Activated CD4-positive, alpha-beta memory T cell treated with anti-CD3 and anti-CD28 coated beads, Interleukin-2, amount 10 ng/mL, durations not matched to agents 7 days and 5 days (primary cell): ENCODE measurements at regions not wholly inside any gene's neighbourhood (a gene's known extent, or its start where the extent isn't known, plus 50 kb on each side); places are given as distances from the start of the nearest gene placed in this dataset.
"Not testable (repeated sequence)": the region's sequence is repeated elsewhere in the genome, so short reads cannot be mapped to it uniquely, and the experiment has no call there.

Experiments used
- CTCF ChIA-PET: fragments of 350-600 bp; sonication (Branson Sonifier 250); formaldehyde crosslinking; loops from one replicate; lab custom pipeline; 2021; ENCODE audit warnings: antibody characterized with exemption, inconsistent platforms; lab: Charles Lee
- POLR2A ChIA-PET: fragments of 350-600 bp; sonication (Branson Sonifier 250); formaldehyde crosslinking; loops from one replicate; lab custom pipeline; 2021; ENCODE audit warnings: antibody characterized with exemption; lab: Charles Lee
- DNase-seq: peaks from one replicate; pipeline ENCODE4 v3.0.0-alpha.2; 2020
- H3K27ac Mint-ChIP-seq: one replicate; pipeline ENCODE4 v1.8.0; 2021; ENCODE audit warnings: mild to moderate bottlenecking, mixed read lengths
- H3K27me3 Mint-ChIP-seq: one replicate; pipeline ENCODE4 v1.8.0; 2021; ENCODE audit warnings: mixed read lengths
- H3K36me3 Mint-ChIP-seq: one replicate; pipeline ENCODE4 v1.8.0; 2021; ENCODE audit warnings: low read depth, mixed read lengths
- H3K4me1 Mint-ChIP-seq: one replicate; pipeline ENCODE4 v1.8.0; 2021; ENCODE audit warnings: mixed read lengths
- H3K4me3 Mint-ChIP-seq: one replicate; pipeline ENCODE4 v1.8.0; 2021; ENCODE audit warnings: mild to moderate bottlenecking, mixed read lengths
- H3K9me3 Mint-ChIP-seq: one replicate; pipeline ENCODE4 v1.8.0; 2021; ENCODE audit warnings: mixed read lengths

GRCh38 chr22:48919851-48920589 lies 907.7 kb downstream of the BRD1 start:
- CTCF ChIA-PET, result no interaction called here
- Mint-ChIP-seq H3K4me3 (no peak overlapping the region), H3K27ac (no peak overlapping the region), H3K36me3 (no peaks in the 10 kb centered on the region), H3K4me1 (no peaks in the 10 kb centered on the region), H3K27me3 (no peaks in the 10 kb centered on the region), H3K9me3 (peaks cover 2% of the 10 kb centered on the region)
- POLR2A ChIA-PET, result no interaction called here
- no peak for DNase-seq

- no peaks in the 10 kb centered on the region for H3K36me3 Mint-ChIP-seq
- DNase-seq, result no peak
- H3K4me1 Mint-ChIP-seq, result no peaks in the 10 kb centered on the region
- CTCF ChIA-PET, result no interaction called here
- H3K27me3 Mint-ChIP-seq, result no peaks in the 10 kb centered on the region
- H3K9me3 Mint-ChIP-seq, result peaks cover 2% of the 10 kb centered on the region
- H3K4me3 Mint-ChIP-seq, result no peak overlapping the region
- H3K27ac Mint-ChIP-seq, result no peak overlapping the region
- POLR2A ChIA-PET, result no interaction called here
Observed at GRCh38 chr22:48919187-48919590, 908.5 kb downstream of the BRD1 start.

GRCh38 chr22:48918585-48919186 lies 909.0 kb downstream of the BRD1 start:
- Mint-ChIP-seq H3K4me1 (no peaks in the 10 kb centered on the region), H3K27me3 (no peaks in the 10 kb centered on the region), H3K4me3 (no peak overlapping the region), H3K27ac (no peak overlapping the region), H3K9me3 (peaks cover 2% of the 10 kb centered on the region), H3K36me3 (no peaks in the 10 kb centered on the region)
- no peak for DNase-seq
- POLR2A ChIA-PET, result no interaction called here
- CTCF ChIA-PET, result no interaction called here

GRCh38 chr22:48912356-48913066 lies 915.2 kb downstream of the BRD1 start:
- H3K36me3 Mint-ChIP-seq, CTCF ChIA-PET, H3K9me3 Mint-ChIP-seq, H3K4me3 Mint-ChIP-seq, POLR2A ChIA-PET, H3K27ac Mint-ChIP-seq, H3K27me3 Mint-ChIP-seq, H3K4me1 Mint-ChIP-seq, DNase-seq: not testable (repeated sequence)

GRCh38 chr22:48911647-48912046 lies 916.0 kb downstream of the BRD1 start:
- H3K4me1 Mint-ChIP-seq, H3K27me3 Mint-ChIP-seq, H3K36me3 Mint-ChIP-seq, CTCF ChIA-PET, H3K4me3 Mint-ChIP-seq, DNase-seq, H3K9me3 Mint-ChIP-seq, POLR2A ChIA-PET, H3K27ac Mint-ChIP-seq: not testable (repeated sequence)

GRCh38 chr22:48911067-48911466 lies 916.6 kb downstream of the BRD1 start:
- DNase-seq, POLR2A ChIA-PET: not testable (repeated sequence)

GRCh38 chr22:48908547-48908946 lies 919.1 kb downstream of the BRD1 start:
- H3K9me3 Mint-ChIP-seq, result peaks cover 2% of the 10 kb centered on the region

More at GRCh38 chr22:48911067-48911466, 916.6 kb downstream of the BRD1 start:
- CTCF ChIA-PET, H3K27ac Mint-ChIP-seq, H3K4me1 Mint-ChIP-seq, H3K36me3 Mint-ChIP-seq, H3K9me3 Mint-ChIP-seq, H3K27me3 Mint-ChIP-seq, H3K4me3 Mint-ChIP-seq: not testable (repeated sequence)

GRCh38 chr22:48907591-48907990 lies 920.1 kb downstream of the BRD1 start:
- CTCF ChIA-PET, result no interaction called here
- no peak for DNase-seq
- POLR2A ChIA-PET, result no interaction called here
- H3K4me3 Mint-ChIP-seq, result no peak overlapping the region
- H3K27ac Mint-ChIP-seq, result no peak overlapping the region
- H3K36me3 Mint-ChIP-seq, result no peaks in the 10 kb centered on the region
- H3K27me3 Mint-ChIP-seq, result no peaks in the 10 kb centered on the region
- H3K9me3 Mint-ChIP-seq, result peaks cover 2% of the 10 kb centered on the region
- no peaks in the 10 kb centered on the region for H3K4me1 Mint-ChIP-seq

More at GRCh38 chr22:48908547-48908946, 919.1 kb downstream of the BRD1 start:
- no peaks in the 10 kb centered on the region for H3K27me3 Mint-ChIP-seq
- H3K27ac Mint-ChIP-seq, result no peak overlapping the region
- H3K4me1 Mint-ChIP-seq, result peaks cover 3% of the 10 kb centered on the region
- no peak for DNase-seq
- POLR2A ChIA-PET, result no interaction called here
- CTCF ChIA-PET, result no interaction called here
- H3K36me3 Mint-ChIP-seq, result peaks cover 3% of the 10 kb centered on the region
- H3K4me3 Mint-ChIP-seq, result no peak overlapping the region

GRCh38 chr22:48906216-48906835 lies 921.3 kb downstream of the BRD1 start:
- Mint-ChIP-seq H3K36me3 (no peaks in the 10 kb centered on the region), H3K4me1 (no peaks in the 10 kb centered on the region), H3K4me3 (no peak overlapping the region), H3K27me3 (no peaks in the 10 kb centered on the region), H3K9me3 (peaks cover 2% of the 10 kb centered on the region), H3K27ac (no peak overlapping the region)
- CTCF ChIA-PET, result no interaction called here
- POLR2A ChIA-PET, result no interaction called here
- DNase-seq, result no peak

- H3K36me3 Mint-ChIP-seq, result no peaks in the 10 kb centered on the region
- H3K4me1 Mint-ChIP-seq, result no peaks in the 10 kb centered on the region
- H3K9me3 Mint-ChIP-seq, result no peaks in the 10 kb centered on the region
- H3K4me3 Mint-ChIP-seq, result no peak overlapping the region
- H3K27ac Mint-ChIP-seq, result no peak overlapping the region
- ChIA-PET CTCF (no interaction called here), POLR2A (no interaction called here)
- no peaks in the 10 kb centered on the region for H3K27me3 Mint-ChIP-seq
- DNase-seq, result no peak
Observed at GRCh38 chr22:48905206-48905975, 922.3 kb downstream of the BRD1 start.

GRCh38 chr22:48902983-48903650 lies 924.6 kb downstream of the BRD1 start:
- no peak for DNase-seq
- CTCF ChIA-PET, result no interaction called here
- POLR2A ChIA-PET, result no interaction called here

GRCh38 chr22:48902001-48902869 lies 925.4 kb downstream of the BRD1 start:
- POLR2A ChIA-PET, result no interaction called here
- Mint-ChIP-seq H3K27ac (no peak overlapping the region), H3K27me3 (no peaks in the 10 kb centered on the region), H3K9me3 (no peaks in the 10 kb centered on the region), H3K4me3 (no peak overlapping the region), H3K36me3 (no peaks in the 10 kb centered on the region), H3K4me1 (no peaks in the 10 kb centered on the region)
- CTCF ChIA-PET, result no interaction called here
- no peak for DNase-seq

More at GRCh38 chr22:48902983-48903650, 924.6 kb downstream of the BRD1 start:
- Mint-ChIP-seq H3K27ac (no peak overlapping the region), H3K4me1 (no peaks in the 10 kb centered on the region), H3K36me3 (no peaks in the 10 kb centered on the region), H3K9me3 (no peaks in the 10 kb centered on the region), H3K27me3 (no peaks in the 10 kb centered on the region), H3K4me3 (no peak overlapping the region)
